GM21723 (cell line): ENCODE measurements at regions not wholly inside any gene's neighbourhood (a gene's known extent, or its start where the extent isn't known, plus 50 kb on each side); places are given as distances from the start of the nearest gene placed in this dataset.
A peak's percentile ranks its signal among the peaks of the same experiment; 100 is the strongest.

Experiments
- ATAC-seq: cut with Tn5 transposase; IDR thresholded peaks from one replicate; pipeline ENCODE4 v1.9.1; 2021; ENCODE audit warnings: mild to moderate bottlenecking, moderate library complexity; ENCODE audit not compliant: unreplicated experiment

DNA sequence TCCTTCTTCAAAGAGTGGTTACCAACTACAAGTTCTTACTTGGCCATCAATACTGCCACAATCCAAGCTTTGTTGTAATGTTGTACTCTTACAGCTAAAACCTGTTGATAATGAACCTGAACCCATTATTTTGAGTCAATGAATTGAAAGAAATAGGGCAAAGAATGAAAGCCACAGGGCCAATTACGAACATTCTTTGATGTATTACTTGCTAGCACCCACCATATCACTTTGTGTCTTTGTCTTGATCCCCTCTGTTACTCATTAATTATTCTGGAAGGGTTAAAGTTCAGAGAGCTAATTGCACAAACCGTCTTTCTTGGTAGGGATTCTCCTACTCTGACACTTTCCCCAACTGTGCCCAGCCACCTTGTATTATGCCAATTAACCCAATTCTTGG, 53.2 kb upstream of the TFEC start:
- ATAC-seq, result no peak

DNA sequence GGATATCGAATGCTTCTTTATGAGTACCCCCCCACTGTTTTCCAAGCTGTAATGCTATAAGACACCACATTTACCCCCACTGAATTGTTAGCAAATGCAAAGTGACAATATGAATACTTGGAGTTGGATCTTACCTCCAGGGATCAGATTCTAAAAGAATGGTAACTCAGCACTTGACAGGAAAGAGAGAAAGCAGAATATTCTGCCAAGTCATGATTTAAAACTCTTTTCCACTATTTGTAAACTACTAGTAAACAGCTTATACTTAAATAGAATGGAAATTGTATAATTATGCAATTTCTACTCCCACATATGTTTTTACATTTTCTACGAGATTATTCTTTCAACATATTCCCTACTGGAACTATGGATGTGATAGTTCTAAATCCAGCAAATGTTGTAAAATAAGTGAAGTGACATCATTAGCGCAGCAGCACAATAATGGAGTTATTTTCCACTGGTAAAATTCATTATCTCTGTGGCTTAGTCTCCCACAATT, 56.0 kb upstream of the TFEC start:
- no peak for ATAC-seq

DNA sequence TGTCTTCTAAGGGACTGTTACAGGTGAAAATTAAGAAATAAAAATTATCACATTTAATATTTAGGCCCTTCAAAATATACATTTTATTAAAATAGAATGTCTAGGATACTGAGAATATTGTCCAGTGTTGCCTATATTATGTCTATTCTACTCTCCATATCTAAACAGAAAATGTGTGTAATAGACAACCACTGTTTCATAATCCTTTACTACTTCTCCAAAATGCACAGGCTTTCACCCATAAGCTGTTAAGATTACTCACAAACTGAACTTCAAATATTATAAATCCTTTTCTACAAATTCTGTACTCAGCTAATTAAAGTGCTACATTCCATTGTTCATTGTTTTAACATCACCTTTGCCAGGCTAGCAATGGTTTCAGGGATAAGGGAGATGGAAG, 56.7 kb upstream of the TFEC start:
- no peak for ATAC-seq

DNA sequence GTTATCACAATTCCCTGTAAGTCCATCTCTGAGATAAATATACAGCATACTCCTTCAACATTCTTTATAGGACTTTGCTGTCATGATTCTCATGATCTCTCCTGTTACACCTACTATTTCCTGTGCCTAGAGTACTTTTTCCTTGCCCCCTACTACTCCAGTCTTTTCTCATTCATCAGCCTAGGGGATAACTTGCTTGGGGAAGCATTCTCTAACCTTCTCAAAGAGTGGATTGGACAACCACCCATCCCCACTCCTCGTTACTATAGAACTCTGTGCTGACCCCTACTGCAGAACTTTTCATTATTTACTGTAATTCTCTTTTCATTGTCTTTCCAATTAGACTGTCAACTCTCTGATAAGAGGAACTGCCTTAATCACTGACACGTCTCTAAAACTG, 57.4 kb upstream of the TFEC start:
- no peak for ATAC-seq

DNA sequence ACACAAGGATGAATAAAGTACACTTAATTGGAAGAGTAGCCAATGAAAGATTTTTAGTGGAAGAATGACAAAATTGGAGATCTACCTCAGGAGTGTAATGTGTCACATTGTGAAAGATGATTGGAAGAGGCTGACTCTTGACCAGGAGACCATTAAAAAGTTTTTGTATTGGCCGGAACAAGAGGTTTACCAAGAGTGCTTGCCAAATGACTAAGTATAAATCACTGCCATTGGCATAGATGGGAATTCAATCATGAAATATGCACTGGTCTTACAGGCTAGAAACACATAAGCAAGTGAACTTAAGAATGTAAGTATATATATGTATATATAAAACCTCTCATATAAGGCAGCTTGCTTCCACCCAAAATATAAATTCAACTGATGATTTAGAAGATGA, 58.7 kb upstream of the TFEC start:
- no peak for ATAC-seq

DNA sequence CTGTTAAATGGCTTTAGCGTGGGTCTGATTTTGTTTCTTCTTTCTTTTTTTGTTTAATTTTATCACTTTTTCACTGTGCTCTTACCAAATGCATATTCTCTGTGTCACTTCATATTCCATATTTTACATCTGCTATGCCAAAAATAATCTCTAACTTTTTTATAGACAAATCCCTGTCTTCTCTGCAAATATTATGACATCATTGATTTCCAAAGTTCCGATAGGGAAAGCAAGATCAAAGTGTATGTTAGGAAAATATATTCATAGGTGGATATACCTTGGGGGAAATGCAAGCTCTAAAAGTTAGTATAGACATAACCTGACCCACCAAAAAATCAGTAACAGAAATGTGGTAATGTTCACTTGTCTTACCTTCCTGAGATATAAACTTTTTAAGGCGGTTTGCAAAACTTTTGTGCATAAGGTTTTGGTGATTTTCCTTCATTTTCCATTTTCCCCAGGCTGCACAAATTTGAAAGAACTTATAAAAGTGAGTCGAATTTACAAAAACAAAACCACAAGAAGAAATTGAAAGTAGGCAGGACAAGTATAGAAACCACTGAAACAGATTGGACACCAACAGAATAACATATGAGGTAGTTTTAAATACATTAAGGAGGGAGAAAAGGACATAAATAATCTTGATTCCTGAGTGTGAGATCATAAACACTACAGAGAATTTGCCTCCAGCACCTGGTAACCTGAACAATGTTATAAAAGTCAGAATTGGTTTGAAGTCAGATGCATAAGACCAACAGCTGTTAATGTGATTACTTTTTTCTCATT, 63.1 kb upstream of the TFEC start:
- ATAC-seq, result no peak

DNA sequence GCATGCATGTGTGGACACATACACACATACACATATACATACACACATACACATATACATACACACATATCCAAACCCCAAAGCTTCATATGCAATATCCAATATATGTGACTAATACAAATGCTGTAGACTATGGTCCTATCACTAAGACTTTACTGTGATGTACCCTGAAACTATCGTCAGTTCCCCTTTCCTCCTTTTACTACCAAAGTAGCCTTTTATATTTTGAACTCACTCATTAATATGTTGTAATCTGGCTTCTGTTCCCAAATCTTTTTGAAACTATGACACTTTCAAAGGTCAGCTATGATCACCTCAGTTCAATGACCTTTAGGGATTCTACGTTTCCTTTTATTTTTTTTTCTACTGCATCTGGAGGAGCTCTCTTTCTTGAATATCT, 64.8 kb upstream of the TFEC start:
- ATAC-seq, result no peak

DNA sequence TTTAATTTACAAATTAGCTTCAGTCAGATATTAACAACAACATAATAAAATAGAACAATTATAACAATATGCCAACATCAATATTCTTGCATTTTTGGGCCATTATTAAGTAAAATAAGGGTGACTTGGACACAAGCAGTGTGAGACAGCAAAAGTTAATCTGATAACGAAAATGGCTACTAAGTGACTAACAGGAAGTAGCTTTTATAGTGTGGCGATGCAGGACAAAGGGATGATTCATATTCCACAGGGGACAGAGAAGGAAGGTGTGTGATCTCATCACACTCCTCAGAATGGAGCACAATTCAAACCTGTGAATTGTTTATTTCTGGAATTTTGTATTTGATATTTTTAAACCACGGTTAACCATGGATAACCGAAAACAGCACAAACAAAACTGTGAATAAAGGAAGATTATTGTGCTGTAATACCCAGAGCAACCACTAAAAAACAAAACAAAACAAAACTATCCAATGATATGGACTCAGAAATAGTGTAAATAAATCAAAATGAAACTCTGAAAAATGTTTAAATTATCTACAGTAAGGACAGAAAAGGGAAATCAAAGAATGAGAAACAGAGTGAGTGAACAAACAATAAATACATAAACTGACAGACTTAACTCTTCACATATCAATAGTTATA, 66.9 kb upstream of the TFEC start:
- ATAC-seq, result no peak

DNA sequence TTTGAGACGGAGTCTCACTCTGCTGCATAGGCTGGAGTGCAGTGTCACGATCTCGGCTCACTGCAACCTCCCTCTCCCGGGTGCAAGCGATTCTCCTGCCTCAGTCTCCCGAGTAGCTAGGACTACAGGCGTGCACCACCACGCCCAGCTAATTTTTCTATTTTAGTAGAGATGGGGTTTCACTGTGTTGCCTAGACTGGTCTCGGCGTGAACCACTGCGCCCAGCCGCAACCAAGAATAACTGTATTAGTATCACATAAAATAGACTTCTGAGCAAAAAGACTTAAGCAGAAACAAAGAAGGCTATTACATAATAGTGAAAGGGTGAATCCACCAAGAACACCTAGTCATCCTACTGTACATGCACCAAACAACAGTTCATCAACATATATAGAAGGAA, 67.6 kb upstream of the TFEC start:
- no peak for ATAC-seq

DNA sequence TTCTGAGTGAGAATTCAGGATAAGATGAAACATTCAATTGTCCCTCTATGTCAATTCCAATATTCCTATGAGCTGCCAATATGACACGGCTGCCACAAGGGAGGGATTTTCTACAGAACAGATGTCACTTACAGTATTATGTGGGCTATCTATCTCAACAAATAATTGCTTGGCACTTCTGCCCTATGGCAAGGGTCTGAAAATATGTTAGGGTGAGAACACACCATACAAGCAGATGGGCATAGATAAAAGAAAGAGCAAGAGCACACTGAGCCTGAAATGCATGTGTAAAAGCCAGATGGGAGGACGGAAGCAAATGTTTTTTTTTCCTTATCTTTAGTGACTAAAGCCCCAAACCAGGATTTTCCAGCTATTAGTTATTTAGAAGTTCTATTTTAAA, 70.1 kb upstream of the TFEC start:
- no peak for ATAC-seq

DNA sequence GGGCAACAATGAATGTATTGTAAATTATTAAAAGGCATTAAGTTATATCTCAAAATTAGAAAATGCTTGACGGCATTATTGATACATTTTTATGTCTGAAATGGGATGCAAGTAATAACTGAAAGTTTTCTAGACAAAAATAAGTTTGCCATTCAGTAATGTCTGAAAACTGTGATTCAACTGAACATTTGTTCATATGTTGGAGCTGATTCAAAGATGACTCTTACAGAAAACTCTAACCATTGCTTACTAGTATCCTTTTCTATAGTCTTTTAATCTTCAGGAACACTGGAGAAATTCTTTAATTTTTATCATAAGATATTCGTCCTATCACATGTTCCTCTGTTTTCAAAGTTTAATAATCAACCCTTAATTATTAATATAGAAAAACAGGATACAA, 71.1 kb upstream of the TFEC start:
- ATAC-seq, result no peak

DNA sequence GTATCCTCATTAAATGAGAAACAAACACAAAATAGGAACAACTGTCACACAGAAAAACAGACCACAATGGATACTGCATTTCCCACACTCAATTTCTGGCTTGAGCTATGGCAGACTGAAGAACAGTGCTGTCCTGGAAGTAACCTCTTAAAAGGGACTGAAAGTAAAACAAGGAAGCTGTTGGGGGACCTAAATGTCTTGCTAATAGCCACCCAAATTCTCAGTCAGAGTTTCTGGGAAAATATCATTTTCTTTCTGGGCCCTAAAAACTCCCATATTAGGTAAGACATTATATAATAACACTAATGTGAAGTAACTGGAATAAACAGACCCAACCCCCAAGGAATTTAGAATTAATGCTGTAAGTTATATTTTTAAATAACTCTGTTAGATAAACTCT, 80.9 kb upstream of the TFEC start:
- no peak for ATAC-seq

DNA sequence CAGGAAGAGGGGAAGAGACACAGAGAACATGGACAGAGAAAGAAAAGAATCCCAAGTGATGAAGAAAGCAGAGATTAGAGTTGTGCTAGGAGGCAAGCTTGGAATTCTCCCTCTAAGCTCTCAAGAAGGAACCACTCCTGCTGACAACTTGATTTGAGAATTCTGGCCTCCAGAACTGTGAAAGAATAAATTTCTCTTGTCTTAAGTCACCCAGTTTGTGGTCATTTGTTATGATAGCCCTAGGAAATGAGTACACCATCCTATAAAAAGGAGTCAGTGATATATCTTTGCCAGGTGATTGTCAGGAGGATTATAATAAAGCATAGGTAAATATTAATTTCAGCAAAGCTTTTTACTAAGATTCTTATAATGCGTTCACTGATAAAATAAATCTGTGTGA, 82.7 kb upstream of the TFEC start:
- no peak for ATAC-seq

DNA sequence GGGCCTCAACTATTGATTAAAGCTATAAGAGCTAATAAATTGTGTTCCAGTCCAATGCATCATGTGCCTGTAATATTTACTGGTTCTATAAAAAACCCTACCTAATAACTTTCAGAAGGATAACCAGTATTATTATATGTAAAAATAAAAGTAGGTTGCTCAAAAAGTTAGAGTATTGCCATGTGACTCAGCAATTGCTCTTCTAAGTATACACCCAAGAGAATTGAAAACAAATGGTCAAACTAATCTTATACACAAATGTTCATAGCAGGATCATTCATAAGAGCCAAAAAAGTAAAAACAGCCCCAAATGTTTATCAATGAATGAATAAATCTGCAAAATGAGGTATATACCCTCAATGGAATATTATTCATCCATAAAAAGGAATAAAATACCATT, 89.5 kb upstream of the TES start:
- no peak for ATAC-seq

DNA sequence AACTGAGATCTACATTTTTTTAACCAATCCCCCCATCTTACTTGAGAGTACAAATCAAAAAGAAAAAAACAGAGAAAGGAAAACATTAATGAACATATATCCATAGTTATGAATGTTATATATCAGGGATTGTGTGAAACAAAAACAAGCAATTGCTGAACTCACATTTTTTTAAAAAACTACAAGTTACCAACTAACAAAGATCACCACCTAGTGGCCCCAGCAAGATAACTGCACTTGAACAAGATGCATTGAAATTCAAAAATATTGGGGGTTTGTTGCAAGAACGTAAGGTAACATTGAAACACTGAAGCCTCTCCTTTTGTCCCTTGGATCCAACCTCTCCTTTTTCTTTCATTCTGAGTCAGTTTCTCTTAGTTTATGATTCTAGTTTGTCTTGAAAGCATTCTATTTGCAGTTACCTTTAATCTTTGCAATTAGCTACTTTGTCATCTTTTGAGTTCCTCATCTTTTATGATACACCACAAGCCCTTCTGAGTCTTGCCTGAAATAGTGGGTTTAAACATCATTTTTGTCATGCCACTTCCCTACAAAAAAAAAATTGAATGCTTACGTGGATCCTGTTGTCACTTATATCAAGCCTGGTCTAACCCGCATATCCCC, 87.3 kb upstream of the TES start:
- peak; percentile 63 for ATAC-seq

DNA sequence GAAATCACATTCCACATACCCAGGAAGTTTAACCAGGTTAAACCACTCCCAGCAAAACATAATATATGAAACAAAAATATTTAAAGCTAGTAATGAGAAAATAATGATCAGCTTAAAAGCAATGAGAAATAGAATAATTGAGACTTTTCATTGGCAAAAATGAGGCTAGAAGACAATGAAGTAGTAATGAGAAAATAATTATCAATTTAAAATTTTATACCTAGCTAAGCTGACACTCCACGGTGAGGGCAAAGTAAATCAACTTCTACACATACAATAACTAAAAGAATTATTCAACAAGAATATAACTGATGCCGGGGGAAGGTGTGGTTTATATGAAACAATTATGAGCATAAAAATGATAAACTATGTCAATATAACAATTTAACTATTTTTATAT, 82.2 kb upstream of the TES start:
- ATAC-seq, result no peak

DNA sequence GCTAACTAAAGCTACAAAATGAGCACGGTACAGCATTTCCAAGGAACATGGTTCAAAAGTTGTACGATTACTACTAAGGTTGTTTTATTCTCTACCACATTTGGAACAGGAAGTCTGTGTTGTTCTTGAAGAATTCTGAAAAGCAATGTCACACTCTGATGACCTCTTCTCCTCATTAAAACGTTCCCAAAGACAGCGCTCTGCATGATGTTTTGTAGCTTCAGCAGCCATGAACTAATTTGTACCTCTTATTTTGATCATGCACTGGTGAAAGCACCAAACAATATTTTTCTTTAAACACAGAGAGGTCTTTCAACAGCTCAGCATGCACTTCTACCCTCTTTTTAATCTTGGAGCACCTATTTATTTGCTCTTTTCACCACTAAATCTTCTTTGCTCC, 75.0 kb upstream of the TES start:
- no peak for ATAC-seq

DNA sequence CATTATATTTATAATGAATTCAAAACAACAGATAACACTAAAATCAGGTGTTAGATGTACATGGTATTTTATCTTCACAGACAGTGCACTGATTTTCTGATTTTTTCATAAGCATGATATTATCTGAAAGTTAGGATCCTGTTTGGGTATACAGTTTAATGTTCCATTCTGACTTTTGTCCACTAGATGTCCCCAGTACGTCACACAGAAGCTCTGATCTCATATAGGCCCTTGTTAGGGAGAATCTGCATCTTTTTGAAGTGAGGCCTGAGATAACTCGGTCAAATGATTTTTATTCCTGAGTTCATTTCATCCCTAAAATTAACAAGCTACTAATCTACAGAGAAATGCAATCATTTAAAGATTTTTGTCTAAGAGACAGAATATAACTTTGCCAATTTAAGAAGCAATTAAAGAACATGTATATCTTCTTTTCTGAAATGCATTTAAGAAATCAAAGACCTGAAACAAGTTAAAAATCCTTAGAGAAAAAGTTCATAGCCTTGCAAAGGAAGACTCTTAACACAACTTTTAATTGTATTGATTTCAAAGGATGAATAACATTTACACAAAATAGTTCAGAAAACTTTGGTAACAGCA, 72.0 kb upstream of the TES start:
- ATAC-seq, result peak; percentile 96

DNA sequence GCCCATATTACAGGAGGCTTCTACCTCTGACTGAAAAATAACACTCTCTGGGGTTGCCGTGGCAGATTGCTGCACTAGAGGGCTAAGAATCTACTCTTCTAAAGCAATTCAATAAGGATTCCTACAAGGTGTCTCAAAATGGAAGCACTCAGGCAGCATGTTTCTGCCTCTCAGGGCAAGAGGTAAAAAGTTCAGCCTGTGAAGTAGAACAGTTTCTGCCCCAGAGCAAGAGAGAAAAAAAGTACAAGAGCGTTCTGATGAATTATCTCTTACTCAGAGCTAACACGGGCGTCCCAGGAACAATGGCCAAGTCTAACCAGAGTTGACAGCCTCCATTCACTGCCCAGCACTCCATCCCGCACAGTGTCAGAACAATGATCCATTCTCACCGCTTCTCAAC, 71.3 kb upstream of the TES start:
- no peak for ATAC-seq

DNA sequence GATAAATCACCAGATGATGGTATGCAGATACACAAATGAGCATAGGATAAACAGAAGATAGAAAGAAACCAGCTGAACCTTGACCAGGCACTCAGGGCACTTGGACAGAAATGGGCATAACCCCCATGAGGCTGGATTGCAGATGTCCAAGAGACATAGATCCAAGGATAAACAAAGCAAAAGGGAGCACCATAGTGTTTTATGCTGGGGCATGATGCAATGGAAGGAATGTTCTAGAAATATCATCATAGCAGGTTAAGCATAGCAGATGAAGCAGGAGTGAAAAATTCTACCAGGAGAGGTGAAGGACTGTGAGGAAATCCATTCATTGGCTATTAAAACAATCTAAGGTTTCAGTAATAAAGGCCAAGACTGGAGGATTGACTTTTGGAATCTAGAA, 70.5 kb upstream of the TES start:
- ATAC-seq, result no peak

DNA sequence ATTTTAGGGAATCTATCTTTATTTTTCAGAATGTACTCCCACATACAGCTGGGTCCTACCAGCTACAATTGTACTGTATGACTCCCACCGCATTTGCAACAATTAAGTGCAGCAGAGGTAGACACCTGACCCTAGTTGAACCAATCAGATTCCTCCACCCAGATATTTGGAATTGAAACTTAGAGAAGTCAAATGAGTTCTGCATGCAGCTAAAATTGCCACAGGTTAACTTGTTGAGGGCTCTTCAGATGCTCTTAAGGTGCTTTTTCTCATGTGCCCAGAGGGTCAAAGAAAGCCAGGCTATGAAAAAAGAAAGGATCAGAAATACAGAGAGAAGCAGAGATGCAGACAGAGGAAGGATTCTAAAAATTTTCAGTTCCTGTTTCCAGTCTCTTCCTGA, 68.0 kb upstream of the TES start:
- no peak for ATAC-seq

DNA sequence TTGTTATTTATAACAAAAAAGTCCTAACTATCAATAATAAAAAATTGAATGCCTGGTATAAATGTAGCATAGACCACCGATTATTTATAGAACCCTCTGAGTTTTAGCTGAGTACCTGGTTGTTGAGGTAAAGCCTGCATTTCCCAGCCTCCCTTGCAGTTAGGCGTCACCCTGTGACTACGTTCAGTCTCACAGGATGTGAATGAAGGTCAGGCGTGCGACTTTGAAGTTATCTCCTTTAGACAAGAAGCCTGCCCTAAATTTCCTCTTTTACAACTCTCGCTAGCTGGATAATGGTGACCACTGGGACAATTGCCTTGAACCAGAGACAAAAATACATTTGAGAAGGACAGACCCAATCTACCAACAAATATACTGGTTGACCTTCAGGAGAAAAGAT, 67.5 kb upstream of the TES start:
- ATAC-seq, result no peak
